ENCODE measurements at regions not wholly inside any gene's neighbourhood (a gene's known extent, or its start where the extent isn't known, plus 50 kb on each side); places are given as distances from the start of the nearest gene placed in this dataset.

DNA sequence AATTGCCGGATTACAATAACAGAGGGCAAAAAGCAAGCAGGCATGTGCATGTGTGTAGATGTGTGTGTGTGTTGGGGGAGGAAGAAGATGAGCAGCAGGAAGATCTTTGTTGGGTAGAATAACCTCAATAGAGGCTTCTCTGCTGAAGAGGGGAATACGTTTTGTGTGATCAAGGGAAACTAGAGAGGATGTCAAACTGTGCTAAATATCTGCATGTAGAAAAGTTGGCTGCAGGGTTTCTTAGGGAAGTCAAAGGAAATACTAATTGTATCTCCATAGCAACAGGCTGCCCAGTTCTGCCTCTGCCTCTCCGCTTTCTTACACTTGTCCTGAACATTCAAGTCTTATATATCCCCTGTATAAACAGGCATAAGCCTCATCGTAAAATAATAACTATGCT, 190.1 kb upstream of the RND3 start:
- Mint-ChIP-seq H3K9me3 (ENCODE audit: unreplicated experiment) (peaks cover 22% of the 10 kb centered on the region), H3K36me3 (ENCODE audit: insufficient read depth, unreplicated experiment) (no peaks in the 10 kb centered on the region), H3K4me1 (ENCODE audit: low read depth, unreplicated experiment) (no peaks in the 10 kb centered on the region), H3K27ac (ENCODE audit: unreplicated experiment) (no peak overlapping the region), H3K4me3 (ENCODE audit: unreplicated experiment) (no peak overlapping the region), H3K27me3 (ENCODE audit: insufficient read depth, unreplicated experiment) (no peaks in the 10 kb centered on the region)
- intact Hi-C loops (cut with micrococcal nuclease; ENCODE audit: unreplicated experiment) = no loop called here
- no TSS peak for BruUV-seq (replicated peaks)
- ChIA-PET POLR2A (no interaction called here), CTCF (no interaction called here)
- Histone ChIP-seq H3K9me3 (no peaks in the 10 kb centered on the region), H3K4me1 (no peaks in the 10 kb centered on the region), H3K4me3 (ENCODE audit: low read depth, low read length) (no peak overlapping the region), H3K27me3 (replicated peaks; ENCODE audit: control insufficient read depth, insufficient read depth, low read length) (no peaks in the 10 kb centered on the region), H3K36me3 (ENCODE audit: control insufficient read depth, insufficient read depth, low read length) (no peaks in the 10 kb centered on the region)
- DNase-seq = no peak
- TF ChIP-seq, protein P1, sequence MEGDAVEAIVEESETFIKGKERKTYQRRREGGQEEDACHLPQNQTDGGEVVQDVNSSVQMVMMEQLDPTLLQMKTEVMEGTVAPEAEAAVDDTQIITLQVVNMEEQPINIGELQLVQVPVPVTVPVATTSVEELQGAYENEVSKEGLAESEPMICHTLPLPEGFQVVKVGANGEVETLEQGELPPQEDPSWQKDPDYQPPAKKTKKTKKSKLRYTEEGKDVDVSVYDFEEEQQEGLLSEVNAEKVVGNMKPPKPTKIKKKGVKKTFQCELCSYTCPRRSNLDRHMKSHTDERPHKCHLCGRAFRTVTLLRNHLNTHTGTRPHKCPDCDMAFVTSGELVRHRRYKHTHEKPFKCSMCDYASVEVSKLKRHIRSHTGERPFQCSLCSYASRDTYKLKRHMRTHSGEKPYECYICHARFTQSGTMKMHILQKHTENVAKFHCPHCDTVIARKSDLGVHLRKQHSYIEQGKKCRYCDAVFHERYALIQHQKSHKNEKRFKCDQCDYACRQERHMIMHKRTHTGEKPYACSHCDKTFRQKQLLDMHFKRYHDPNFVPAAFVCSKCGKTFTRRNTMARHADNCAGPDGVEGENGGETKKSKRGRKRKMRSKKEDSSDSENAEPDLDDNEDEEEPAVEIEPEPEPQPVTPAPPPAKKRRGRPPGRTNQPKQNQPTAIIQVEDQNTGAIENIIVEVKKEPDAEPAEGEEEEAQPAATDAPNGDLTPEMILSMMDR (IDR thresholded peaks at IDR 0.05; ENCODE audit: insufficient read depth in 1 of 2, low read depth in 1 of 2, low read length in 1 of 2, severe bottlenecking in 1 of 2, unreplicated experiment in 1 of 2) = no peak

DNA sequence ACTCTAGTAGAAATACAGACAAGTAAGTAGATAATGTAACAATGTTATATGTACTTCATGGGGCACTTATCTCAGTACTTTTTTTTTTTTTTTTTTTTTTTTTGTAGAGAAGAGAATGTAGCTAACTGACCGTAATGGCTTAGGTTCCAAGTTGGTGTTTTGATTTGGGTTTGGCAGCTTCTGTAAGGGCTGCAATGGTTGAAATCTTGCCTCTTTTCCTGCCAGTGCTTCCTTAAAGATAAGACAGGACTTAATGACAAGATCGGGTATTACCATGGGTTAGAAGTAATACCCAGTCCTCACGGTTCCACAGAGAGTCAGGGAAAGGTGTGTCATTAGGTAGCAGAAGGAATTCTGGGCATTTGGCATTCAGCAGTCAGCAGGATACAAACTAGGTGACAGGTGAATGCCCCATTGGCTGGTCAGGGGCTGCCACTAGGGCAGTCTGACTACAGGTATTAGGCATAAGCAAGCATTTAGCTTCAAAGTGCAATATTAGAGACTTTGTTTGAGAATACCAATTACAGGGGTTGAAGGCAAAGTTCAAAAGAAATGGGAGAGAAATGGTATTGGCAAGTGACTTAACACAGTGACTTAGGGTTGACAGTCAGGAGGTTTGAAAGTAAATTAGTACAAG, 189.4 kb upstream of the RND3 start:
- peak in 1 of 2 experiments; percentile 5 for DNase-seq
- TF ChIP-seq, protein P1 (IDR thresholded peaks at IDR 0.05; ENCODE audit: insufficient read depth in 1 of 2, low read depth in 1 of 2, low read length in 1 of 2, severe bottlenecking in 1 of 2, unreplicated experiment in 1 of 2) = no peak
- H3K36me3 Mint-ChIP-seq (ENCODE audit: insufficient read depth, unreplicated experiment) = no peaks in the 10 kb centered on the region
- H3K4me1 ChIP-seq = no peaks in the 10 kb centered on the region
- H3K9me3 ChIP-seq = no peaks in the 10 kb centered on the region
- no peaks in the 10 kb centered on the region for H3K36me3 ChIP-seq (ENCODE audit: control insufficient read depth, insufficient read depth, low read length)
- no peak overlapping the region for H3K4me3 ChIP-seq (ENCODE audit: low read depth, low read length)
- intact Hi-C loops (cut with micrococcal nuclease; ENCODE audit: unreplicated experiment) = no loop called here
- ChIA-PET CTCF (no interaction called here), POLR2A (interaction anchor here (0.6 kb wide), 1 partner anchor 284 kb away, joined by 3 read pairs; no protein-coding TSS in a partner anchor)
- peaks cover 22% of the 10 kb centered on the region for H3K9me3 Mint-ChIP-seq (ENCODE audit: unreplicated experiment)
- no peak overlapping the region for H3K4me3 Mint-ChIP-seq (ENCODE audit: unreplicated experiment)
- H3K4me1 Mint-ChIP-seq (ENCODE audit: low read depth, unreplicated experiment) = no peaks in the 10 kb centered on the region
- no peak overlapping the region for H3K27ac Mint-ChIP-seq (ENCODE audit: unreplicated experiment)
- H3K27me3 ChIP-seq (replicated peaks; ENCODE audit: control insufficient read depth, insufficient read depth, low read length) = no peaks in the 10 kb centered on the region
- no TSS peak for BruUV-seq (replicated peaks)
- no peaks in the 10 kb centered on the region for H3K27me3 Mint-ChIP-seq (ENCODE audit: insufficient read depth, unreplicated experiment)

DNA sequence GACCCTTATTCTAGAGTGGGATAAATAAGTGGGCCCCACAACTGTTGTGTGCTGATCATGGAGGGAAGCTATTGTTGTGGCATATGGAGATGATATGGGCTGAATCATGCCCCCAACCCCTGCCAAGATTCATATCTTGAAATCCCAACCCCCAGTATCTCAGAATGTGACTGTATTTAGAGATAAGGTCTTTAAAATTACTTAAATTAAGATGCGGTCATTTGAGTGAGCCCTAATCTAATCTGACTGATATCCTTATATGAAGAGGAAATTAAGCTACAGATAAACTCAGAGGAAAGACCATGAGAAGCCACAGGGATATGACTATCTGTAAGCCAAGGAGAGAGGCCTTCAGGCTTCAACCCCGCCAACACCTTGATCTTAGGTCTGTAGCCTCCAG, 188.3 kb upstream of the RND3 start:
- H3K27me3 Mint-ChIP-seq (ENCODE audit: insufficient read depth, unreplicated experiment) = no peaks in the 10 kb centered on the region
- H3K4me1 Mint-ChIP-seq (ENCODE audit: low read depth, unreplicated experiment) = no peaks in the 10 kb centered on the region
- H3K9me3 Mint-ChIP-seq (ENCODE audit: unreplicated experiment) = peaks cover 17% of the 10 kb centered on the region
- H3K4me3 Mint-ChIP-seq (ENCODE audit: unreplicated experiment) = no peak overlapping the region
- no peaks in the 10 kb centered on the region for H3K9me3 ChIP-seq
- CTCF ChIA-PET = no interaction called here
- DNase-seq = no peak
- TF ChIP-seq, protein P1 (IDR thresholded peaks at IDR 0.05; ENCODE audit: insufficient read depth in 1 of 2, low read depth in 1 of 2, low read length in 1 of 2, severe bottlenecking in 1 of 2, unreplicated experiment in 1 of 2) = no peak
- no peak overlapping the region for H3K4me3 ChIP-seq (ENCODE audit: low read depth, low read length)
- no peaks in the 10 kb centered on the region for H3K36me3 Mint-ChIP-seq (ENCODE audit: insufficient read depth, unreplicated experiment)
- no peaks in the 10 kb centered on the region for H3K36me3 ChIP-seq (ENCODE audit: control insufficient read depth, insufficient read depth, low read length)
- H3K4me1 ChIP-seq = no peaks in the 10 kb centered on the region
- intact Hi-C loops (cut with micrococcal nuclease; ENCODE audit: unreplicated experiment) = no loop called here
- no TSS peak for BruUV-seq (replicated peaks)
- H3K27me3 ChIP-seq (replicated peaks; ENCODE audit: control insufficient read depth, insufficient read depth, low read length) = no peaks in the 10 kb centered on the region
- no peak overlapping the region for H3K27ac Mint-ChIP-seq (ENCODE audit: unreplicated experiment)
- POLR2A ChIA-PET = no interaction called here
